Thyroid gland (tissue), 4 donors: ENCODE measurements at regions not wholly inside any gene's neighbourhood (a gene's known extent, or its start where the extent isn't known, plus 50 kb on each side); places are given as distances from the start of the nearest gene placed in this dataset.

Experiments
- DNase-seq, 2 donors: peaks; one replicate each; pipeline ENCODE4 v3.0.0-alpha.2; 2019
- H3K27ac ChIP-seq, 3 donors: fragments of 200-600 bp; sonication (generic); 1 replicate in 2 of 3; 2 replicates in 1 of 3; pipeline ENCODE4 v1.5.1; 2016 to 2019; ENCODE audit warnings: mild to moderate bottlenecking in 1 of 3, moderate library complexity in 1 of 3
- H3K27me3 ChIP-seq: fragments of 200-600 bp; sonication (generic); one replicate; pipeline ENCODE4 v1.5.1; 2019
- H3K36me3 ChIP-seq, 2 donors: fragments of 200-600 bp; sonication (generic); one replicate each; pipeline ENCODE4 v1.5.1; 2016 to 2019
- H3K4me1 ChIP-seq, 2 donors: fragments of 200-600 bp; sonication (generic); one replicate each; pipeline ENCODE4 v1.5.1; 2017 to 2019
- H3K4me3 ChIP-seq, 3 donors: fragments of 200-600 bp; sonication (generic); replicated peaks in 1 of 3; 1 replicate in 2 of 3; 2 replicates in 1 of 3; pipeline ENCODE4 v1.5.1; 2016; ENCODE audit warnings: mild to moderate bottlenecking in 1 of 3
- H3K9me3 ChIP-seq: fragments of 200-600 bp; sonication (generic); one replicate; pipeline ENCODE4 v1.5.1; 2017
- POLR2A ChIP-seq, 2 donors: fragments of 450-650 bp; IDR thresholded peaks; one replicate each; pipeline ENCODE4 v1.6.1; 2017; ENCODE audit warnings: antibody characterized with exemption in 2 of 2, mild to moderate bottlenecking in 2 of 2, moderate library complexity in 1 of 2
- WGBS, 2 donors: methylation state at CpG; one replicate each; pipeline ENCODE4 v1.1.5; 2017; 5-methylcytosine and 5-hydroxymethylcytosine counted together
- intact Hi-C: fragments of 100-400 bp; cut with DNase I; formaldehyde crosslinking; loops from one replicate; pipeline ENCODE4 v1.15.1; 2023
- TF ChIP-seq, protein P1 (sequence below), 6 experiments: fragments of 200-600 bp in 3 of 6; fragments of 450-650 bp in 3 of 6; sonication (generic) in 3 of 6; IDR thresholded peaks; one replicate each; pipeline ENCODE4 v1.5.1; 2016 to 2019; ENCODE audit warnings: antibody characterized with exemption in 6 of 6, mild to moderate bottlenecking in 2 of 6, inconsistent platforms in 1 of 6, moderate library complexity in 1 of 6

GRCh38 chr18:41761333-41762018, 193.6 kb upstream of the PIK3C3 start:
- H3K27me3 ChIP-seq: no peaks in the 10 kb centered on the region
- H3K4me1 ChIP-seq: no peaks in the 10 kb centered on the region
- TF ChIP-seq, protein P1, sequence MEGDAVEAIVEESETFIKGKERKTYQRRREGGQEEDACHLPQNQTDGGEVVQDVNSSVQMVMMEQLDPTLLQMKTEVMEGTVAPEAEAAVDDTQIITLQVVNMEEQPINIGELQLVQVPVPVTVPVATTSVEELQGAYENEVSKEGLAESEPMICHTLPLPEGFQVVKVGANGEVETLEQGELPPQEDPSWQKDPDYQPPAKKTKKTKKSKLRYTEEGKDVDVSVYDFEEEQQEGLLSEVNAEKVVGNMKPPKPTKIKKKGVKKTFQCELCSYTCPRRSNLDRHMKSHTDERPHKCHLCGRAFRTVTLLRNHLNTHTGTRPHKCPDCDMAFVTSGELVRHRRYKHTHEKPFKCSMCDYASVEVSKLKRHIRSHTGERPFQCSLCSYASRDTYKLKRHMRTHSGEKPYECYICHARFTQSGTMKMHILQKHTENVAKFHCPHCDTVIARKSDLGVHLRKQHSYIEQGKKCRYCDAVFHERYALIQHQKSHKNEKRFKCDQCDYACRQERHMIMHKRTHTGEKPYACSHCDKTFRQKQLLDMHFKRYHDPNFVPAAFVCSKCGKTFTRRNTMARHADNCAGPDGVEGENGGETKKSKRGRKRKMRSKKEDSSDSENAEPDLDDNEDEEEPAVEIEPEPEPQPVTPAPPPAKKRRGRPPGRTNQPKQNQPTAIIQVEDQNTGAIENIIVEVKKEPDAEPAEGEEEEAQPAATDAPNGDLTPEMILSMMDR (IDR thresholded peaks at IDR 0.05): no peak
- TF ChIP-seq POLR2A (IDR thresholded peaks at IDR 0.05): no peak
- intact Hi-C loops: no loop called here
- no peak for DNase-seq
- no peak overlapping the region for H3K4me3 ChIP-seq
- H3K9me3 ChIP-seq: no peaks in the 10 kb centered on the region
- no peaks in the 10 kb centered on the region for H3K36me3 ChIP-seq
- 72 to 83% methylated on average over 2 of the region's 2 CpGs for WGBS, 2 donors
- H3K27ac ChIP-seq: no peak overlapping the region

DNA sequence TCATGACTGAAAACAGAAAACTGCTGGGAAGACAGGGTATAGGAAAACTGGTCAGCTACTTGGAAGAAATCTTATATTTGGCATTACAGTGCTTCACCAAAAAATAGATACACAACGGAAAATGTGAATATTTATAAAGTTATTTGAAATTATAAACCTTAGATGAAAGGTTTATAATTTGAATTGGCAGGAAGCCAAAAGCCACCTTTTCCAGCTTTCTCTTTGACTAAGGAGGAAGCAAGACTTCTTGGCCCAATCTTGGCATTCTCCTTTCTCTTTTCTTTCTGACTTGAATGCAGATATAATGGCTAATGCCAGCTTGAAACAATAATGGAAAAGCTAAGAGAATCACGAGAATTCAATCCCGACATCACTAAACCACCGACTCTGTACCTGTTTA, 196.5 kb upstream of the PIK3C3 start:
- Histone ChIP-seq H3K27ac (no peak overlapping the region), H3K27me3 (no peaks in the 10 kb centered on the region), H3K4me3 (no peak overlapping the region), H3K9me3 (no peaks in the 10 kb centered on the region), H3K4me1 (no peaks in the 10 kb centered on the region), H3K36me3 (no peaks in the 10 kb centered on the region)
- intact Hi-C loops: no loop called here
- TF ChIP-seq POLR2A (IDR thresholded peaks at IDR 0.05): no peak
- TF ChIP-seq, protein P1 (IDR thresholded peaks at IDR 0.05): no peak
- no peak for DNase-seq
- WGBS, 2 donors: 93 to 94% methylated on average over 4 of the region's 4 CpGs

GRCh38 chr18:41756141-41756540, 198.9 kb upstream of the PIK3C3 start:
- TF ChIP-seq POLR2A (IDR thresholded peaks at IDR 0.05): no peak
- H3K4me3 ChIP-seq: no peak overlapping the region
- H3K4me1 ChIP-seq: no peaks in the 10 kb centered on the region
- no peaks in the 10 kb centered on the region for H3K36me3 ChIP-seq
- H3K9me3 ChIP-seq: no peaks in the 10 kb centered on the region
- WGBS, 2 donors: 46 to 56% methylated on average over 5 of the region's 5 CpGs
- intact Hi-C loops: no loop called here
- DNase-seq: no peak
- H3K27ac ChIP-seq: no peak overlapping the region
- no peaks in the 10 kb centered on the region for H3K27me3 ChIP-seq

- H3K4me1 ChIP-seq: no peaks in the 10 kb centered on the region
- intact Hi-C loops: no loop called here
- H3K27me3 ChIP-seq: no peaks in the 10 kb centered on the region
- H3K9me3 ChIP-seq: no peaks in the 10 kb centered on the region
- H3K4me3 ChIP-seq: no peak overlapping the region
- 87 to 90% methylated on average over 1 of the region's 1 CpG for WGBS, 2 donors
- H3K36me3 ChIP-seq: no peaks in the 10 kb centered on the region
- no peak for TF ChIP-seq POLR2A (IDR thresholded peaks at IDR 0.05)
- TF ChIP-seq, protein P1 (IDR thresholded peaks at IDR 0.05): no peak
- no peak overlapping the region for H3K27ac ChIP-seq
- no peak for DNase-seq
These were observed 200.7 kb upstream of the PIK3C3 start for GRCh38 chr18:41754332-41754731.

DNA sequence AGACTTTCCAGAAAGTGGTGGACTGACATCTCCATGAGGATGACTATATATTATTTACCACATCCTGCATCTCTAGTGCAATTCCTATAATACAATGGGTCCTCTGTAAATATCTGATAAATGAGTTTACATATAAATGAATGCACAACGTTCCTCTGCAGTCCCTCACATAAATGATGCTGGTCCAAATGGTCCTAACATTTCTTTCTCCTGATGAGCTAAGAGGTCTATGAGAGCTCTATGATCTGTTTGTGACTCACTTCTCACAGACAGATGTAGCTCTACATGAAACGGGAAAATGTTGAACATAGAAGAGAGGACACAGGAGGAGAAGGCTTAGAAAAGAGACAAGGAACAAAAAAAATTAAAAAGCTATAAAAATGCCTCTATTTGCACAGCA, 201.2 kb upstream of the PIK3C3 start:
- Histone ChIP-seq H3K27ac (no peak overlapping the region), H3K9me3 (no peaks in the 10 kb centered on the region), H3K4me1 (no peaks in the 10 kb centered on the region), H3K36me3 (no peaks in the 10 kb centered on the region), H3K4me3 (no peak overlapping the region), H3K27me3 (no peaks in the 10 kb centered on the region)
- no peak for DNase-seq
- intact Hi-C loops: no loop called here
- TF ChIP-seq POLR2A (IDR thresholded peaks at IDR 0.05): no peak
- TF ChIP-seq, protein P1 (IDR thresholded peaks at IDR 0.05): no peak
- 66 to 74% methylated on average over 2 of the region's 2 CpGs for WGBS, 2 donors
